ENCODE measurements at regions not wholly inside any gene's neighbourhood (a gene's known extent, or its start where the extent isn't known, plus 50 kb on each side); places are given as distances from the start of the nearest gene placed in this dataset.

GRCh38 chr4:4791299-4792111, 68.0 kb upstream of the MSX1 start:
- TF ChIP-seq CTCF (IDR thresholded peaks at IDR 0.05 in 2 of 3, conservative IDR thresholded peaks at IDR 0.05 in 1 of 3; ENCODE audit: borderline replicate concordance in 1 of 3, insufficient read depth in 1 of 3, low read depth in 2 of 3, low read length in 2 of 3) = no peak
- TF ChIP-seq EZH2phosphoT487 (IDR thresholded peaks at IDR 0.05; ENCODE audit: borderline replicate concordance) = no peak
- no peak for TF ChIP-seq CEBPB (IDR thresholded peaks at IDR 0.05; ENCODE audit: low read depth)
- no peak for TF ChIP-seq ATF3 (IDR thresholded peaks at IDR 0.05)
- no peak for TF ChIP-seq JUND (IDR thresholded peaks at IDR 0.05)
- TF ChIP-seq MAX (IDR thresholded peaks at IDR 0.05) = no peak
- no peak for TF ChIP-seq POLR2A (IDR thresholded peaks at IDR 0.05; ENCODE audit: borderline replicate concordance, extremely low read depth, insufficient read depth, insufficient read length)
- no peak for TF ChIP-seq POLR2AphosphoS5 (IDR thresholded peaks at IDR 0.05; ENCODE audit: low read depth, low read length)
- no peak for TF ChIP-seq ZNF274 (IDR thresholded peaks at IDR 0.05; ENCODE audit: low read depth, low read length)
